ENCODE measurements at regions not wholly inside any gene's neighbourhood (a gene's known extent, or its start where the extent isn't known, plus 50 kb on each side); places are given as distances from the start of the nearest gene placed in this dataset.

GRCh38 chr1:233496993-233497392 lies 116.9 kb upstream of the KCNK1 start:
- TF ChIP-seq CTCF (conservative IDR thresholded peaks at IDR 0.05) = no peak
- TF ChIP-seq ZFX (IDR thresholded peaks at IDR 0.05) = no peak

Measured in C4-2B (cell line).